GM10266 (cell line): ENCODE measurements at regions not wholly inside any gene's neighbourhood (a gene's known extent, or its start where the extent isn't known, plus 50 kb on each side); places are given as distances from the start of the nearest gene placed in this dataset.

Experiments used
- DNase-seq: peaks from one replicate; pipeline ENCODE4 v3.0.0; 2012; ENCODE audit errors: extremely low spot score
- TF ChIP-seq, protein P1 (sequence below): IDR thresholded peaks from 2 replicates; pipeline ENCODE4 v1.5.1; 2012; ENCODE audit warnings: mild to moderate bottlenecking, low read depth; ENCODE audit not compliant: control insufficient read depth, insufficient read depth; ENCODE audit errors: missing control alignments

DNA sequence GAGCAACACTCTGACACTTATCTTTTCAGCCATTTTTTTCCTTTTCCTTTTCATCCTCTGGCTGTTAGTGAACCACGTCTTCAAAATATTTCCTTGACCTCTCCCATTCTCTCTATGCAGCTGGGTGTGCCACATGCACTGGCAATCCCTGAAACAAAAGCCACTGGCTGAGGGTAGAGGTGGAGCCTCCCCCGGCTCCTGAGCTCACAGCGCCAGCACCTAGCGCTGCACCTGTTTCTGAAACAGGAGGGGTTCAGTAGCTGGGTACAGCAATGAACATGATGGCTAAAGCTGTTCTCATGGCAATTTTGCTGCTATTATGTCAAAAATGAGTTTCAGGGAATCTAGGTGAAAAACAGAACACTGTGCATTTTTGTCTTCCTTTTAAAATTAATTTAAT is 314.7 kb upstream of the ATP10A start:
- TF ChIP-seq, protein P1, sequence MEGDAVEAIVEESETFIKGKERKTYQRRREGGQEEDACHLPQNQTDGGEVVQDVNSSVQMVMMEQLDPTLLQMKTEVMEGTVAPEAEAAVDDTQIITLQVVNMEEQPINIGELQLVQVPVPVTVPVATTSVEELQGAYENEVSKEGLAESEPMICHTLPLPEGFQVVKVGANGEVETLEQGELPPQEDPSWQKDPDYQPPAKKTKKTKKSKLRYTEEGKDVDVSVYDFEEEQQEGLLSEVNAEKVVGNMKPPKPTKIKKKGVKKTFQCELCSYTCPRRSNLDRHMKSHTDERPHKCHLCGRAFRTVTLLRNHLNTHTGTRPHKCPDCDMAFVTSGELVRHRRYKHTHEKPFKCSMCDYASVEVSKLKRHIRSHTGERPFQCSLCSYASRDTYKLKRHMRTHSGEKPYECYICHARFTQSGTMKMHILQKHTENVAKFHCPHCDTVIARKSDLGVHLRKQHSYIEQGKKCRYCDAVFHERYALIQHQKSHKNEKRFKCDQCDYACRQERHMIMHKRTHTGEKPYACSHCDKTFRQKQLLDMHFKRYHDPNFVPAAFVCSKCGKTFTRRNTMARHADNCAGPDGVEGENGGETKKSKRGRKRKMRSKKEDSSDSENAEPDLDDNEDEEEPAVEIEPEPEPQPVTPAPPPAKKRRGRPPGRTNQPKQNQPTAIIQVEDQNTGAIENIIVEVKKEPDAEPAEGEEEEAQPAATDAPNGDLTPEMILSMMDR: no peak
- DNase-seq: no peak

DNA sequence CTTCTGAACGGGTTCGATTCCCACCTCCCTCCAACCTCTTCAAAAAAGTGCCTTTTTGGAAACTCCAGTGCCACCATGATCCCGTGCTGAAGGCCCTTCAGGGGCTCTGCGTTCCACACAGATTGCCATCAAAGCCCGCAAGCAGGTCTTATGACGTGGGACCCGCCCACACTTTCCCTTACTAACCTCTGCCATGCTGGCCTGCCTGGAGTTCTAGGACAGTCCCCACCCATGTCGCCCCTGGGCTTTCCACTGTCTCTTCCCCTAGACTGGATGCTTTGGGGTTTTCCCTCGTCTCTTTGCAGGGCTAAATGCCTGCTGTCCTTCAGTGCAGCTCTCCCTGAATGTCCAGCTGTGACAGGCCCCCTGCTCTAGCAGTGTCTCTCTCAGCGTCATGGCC is 313.7 kb upstream of the ATP10A start:
- DNase-seq: no peak
- TF ChIP-seq, protein P1: no peak

DNA sequence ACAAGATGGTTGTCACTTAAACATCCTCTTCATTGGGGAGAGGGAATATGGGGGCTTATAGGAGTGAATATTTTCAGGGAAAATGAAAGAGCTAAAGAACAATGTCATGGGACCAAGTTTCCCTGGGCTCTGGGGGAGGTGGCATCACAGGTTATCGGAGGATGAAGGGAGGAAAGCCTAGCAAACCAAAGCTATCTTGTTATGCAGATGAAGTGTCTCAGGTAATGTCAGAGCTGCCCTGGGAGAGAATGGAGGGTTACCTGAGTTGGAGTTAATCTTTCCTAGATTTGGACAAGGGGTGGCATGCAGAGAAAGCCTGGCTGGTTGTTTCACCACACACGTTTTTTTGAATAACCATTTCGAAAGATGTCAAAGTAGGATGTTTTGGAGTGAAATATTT is 308.1 kb upstream of the ATP10A start:
- TF ChIP-seq, protein P1: no peak
- no peak for DNase-seq

DNA sequence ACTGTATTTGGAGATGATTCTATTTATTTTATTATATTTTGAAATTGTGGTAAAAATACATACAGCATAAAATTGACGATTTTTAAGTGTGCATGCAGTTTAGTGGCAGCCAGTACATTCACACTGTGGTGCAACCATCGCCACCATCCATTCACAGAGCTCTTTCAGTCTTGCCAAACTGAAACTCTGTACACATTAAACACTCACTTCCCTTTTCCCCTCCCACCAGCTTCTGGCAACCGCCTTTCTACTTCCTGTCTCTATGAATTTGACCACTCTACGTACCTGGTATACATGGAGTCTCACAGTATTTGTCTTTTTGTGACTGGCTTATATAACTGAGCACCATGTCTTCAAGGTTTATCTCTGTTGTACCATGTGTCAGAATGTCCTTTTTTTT is 303.3 kb upstream of the ATP10A start:
- TF ChIP-seq, protein P1: no peak
- DNase-seq: no peak

DNA sequence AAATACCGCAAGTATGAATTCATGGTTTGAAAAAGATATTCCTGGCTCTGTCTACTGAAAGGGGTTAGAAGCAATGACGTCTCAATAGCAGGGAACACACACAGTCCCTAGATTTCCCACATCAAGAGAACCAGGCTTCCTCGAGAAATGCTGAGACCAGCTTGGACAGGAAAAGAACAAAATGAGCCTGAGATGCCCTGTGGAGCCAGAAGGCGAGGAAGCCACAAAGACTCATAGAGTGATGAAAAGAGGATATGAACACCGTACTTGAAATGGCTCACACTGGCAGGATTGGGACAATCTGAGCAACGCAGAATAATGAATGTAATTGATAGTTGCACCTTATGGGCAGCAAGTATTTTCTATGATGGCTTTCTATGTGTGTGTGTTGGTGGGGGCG is 302.4 kb upstream of the ATP10A start:
- TF ChIP-seq, protein P1: no peak
- no peak for DNase-seq

DNA sequence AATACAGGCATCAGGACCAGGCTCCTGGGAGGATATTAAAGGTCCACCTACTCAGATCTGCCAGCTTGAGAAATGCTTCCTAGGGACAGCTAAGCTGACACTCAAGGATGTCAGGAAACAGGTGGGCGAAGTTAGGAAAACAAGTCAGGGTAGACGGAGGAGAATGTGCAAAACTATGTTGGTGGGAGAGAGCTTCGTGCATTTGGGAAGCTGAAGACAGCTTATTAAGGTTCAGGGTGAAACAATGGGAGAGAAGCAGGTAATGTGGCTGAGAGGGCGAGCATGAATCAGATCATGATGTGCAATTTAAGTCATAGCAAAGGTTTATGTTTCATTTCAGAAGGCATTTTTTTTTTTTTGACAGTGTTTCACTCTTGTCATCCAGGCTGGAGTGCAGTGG is 297.2 kb upstream of the ATP10A start:
- TF ChIP-seq, protein P1: no peak
- no peak for DNase-seq

DNA sequence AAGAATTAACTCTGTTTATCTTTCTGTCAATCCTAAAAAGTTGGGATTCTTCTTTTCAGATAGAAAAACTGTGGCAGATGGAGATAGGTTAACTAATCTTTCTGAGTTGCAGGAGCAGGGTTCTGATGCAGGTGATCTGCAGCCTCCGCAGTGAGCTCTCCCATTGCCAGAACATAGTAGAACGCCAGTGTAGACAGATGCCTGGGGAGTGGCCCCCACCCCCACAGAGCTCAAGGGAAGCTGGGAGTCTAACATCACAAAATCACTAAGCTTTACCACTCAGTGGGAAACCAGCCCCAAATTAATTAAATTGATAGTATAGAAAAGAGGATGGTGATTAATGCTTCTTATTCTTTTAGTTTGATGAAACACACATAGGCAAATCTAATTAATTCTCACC is 295.0 kb upstream of the ATP10A start:
- DNase-seq: no peak
- TF ChIP-seq, protein P1: no peak
